ENCODE measurements at regions not wholly inside any gene's neighbourhood (a gene's known extent, or its start where the extent isn't known, plus 50 kb on each side); places are given as distances from the start of the nearest gene placed in this dataset.

DNA sequence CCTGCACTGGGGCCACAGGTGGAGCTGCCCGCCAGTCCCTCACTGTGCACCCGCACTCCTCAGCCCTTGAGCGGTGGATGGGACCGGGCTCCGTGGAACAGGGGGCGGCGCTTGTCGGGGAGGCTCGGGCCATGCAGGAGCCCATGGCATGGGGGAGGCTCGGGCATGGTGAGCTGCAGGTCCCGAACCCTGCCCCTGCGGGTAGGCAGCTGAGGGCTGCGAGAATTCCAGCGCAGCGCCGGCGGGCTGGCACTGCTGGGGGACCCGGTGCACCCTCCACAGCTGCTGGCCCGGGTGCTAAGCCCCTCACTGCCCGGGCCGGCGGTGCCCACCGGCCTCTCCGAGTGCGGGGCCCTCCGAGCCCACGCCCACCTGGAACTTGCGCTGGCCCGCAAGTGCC, 877.5 kb upstream of the PCDH9 start:
- TF ChIP-seq, protein P1, sequence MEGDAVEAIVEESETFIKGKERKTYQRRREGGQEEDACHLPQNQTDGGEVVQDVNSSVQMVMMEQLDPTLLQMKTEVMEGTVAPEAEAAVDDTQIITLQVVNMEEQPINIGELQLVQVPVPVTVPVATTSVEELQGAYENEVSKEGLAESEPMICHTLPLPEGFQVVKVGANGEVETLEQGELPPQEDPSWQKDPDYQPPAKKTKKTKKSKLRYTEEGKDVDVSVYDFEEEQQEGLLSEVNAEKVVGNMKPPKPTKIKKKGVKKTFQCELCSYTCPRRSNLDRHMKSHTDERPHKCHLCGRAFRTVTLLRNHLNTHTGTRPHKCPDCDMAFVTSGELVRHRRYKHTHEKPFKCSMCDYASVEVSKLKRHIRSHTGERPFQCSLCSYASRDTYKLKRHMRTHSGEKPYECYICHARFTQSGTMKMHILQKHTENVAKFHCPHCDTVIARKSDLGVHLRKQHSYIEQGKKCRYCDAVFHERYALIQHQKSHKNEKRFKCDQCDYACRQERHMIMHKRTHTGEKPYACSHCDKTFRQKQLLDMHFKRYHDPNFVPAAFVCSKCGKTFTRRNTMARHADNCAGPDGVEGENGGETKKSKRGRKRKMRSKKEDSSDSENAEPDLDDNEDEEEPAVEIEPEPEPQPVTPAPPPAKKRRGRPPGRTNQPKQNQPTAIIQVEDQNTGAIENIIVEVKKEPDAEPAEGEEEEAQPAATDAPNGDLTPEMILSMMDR (IDR thresholded peaks at IDR 0.05; ENCODE audit: low read depth, low read length, poor library complexity, severe bottlenecking) = no peak
- no peak for TF ChIP-seq EZH2phosphoT487 (IDR thresholded peaks at IDR 0.05; ENCODE audit: borderline replicate concordance, low read length)

Measured in DOHH2 (cell line).